NCI-H446 (cell line): ENCODE measurements at regions not wholly inside any gene's neighbourhood (a gene's known extent, or its start where the extent isn't known, plus 50 kb on each side); places are given as distances from the start of the nearest gene placed in this dataset.
"Not testable (repeated sequence)": the region's sequence is repeated elsewhere in the genome, so short reads cannot be mapped to it uniquely, and the experiment has no call there.

ENCODE experiments used
- DNase-seq, 2 experiments: peaks; one replicate each; lab custom pipeline; 2025; lab: John Stamatoyannopoulos, UW

GRCh38 chr1:222470252-222470805 lies 77.6 kb downstream of the HHIPL2 start:
- DNase-seq = not testable (repeated sequence)

GRCh38 chr1:222466150-222466865 lies 81.6 kb downstream of the HHIPL2 start:
- DNase-seq = no peak

GRCh38 chr1:222465211-222466041 lies 82.5 kb downstream of the HHIPL2 start:
- DNase-seq = peak; percentile 83 to 94

GRCh38 chr1:222464841-222465210 lies 83.1 kb downstream of the HHIPL2 start:
- DNase-seq = peak; percentile 44

GRCh38 chr1:222463059-222463730 lies 84.7 kb downstream of the HHIPL2 start:
- no peak for DNase-seq

- DNase-seq = no peak
These were observed 85.3 kb downstream of the HHIPL2 start for GRCh38 chr1:222462601-222463000.

- DNase-seq = no peak
These were observed 86.0 kb downstream of the HHIPL2 start for GRCh38 chr1:222461941-222462340.

- no peak for DNase-seq
These were observed 88.3 kb downstream of the HHIPL2 start for GRCh38 chr1:222459652-222460051.

- DNase-seq = no peak
These were observed 90.4 kb downstream of the HHIPL2 start for GRCh38 chr1:222457513-222457912.

GRCh38 chr1:222457084-222457483 lies 90.8 kb downstream of the HHIPL2 start:
- no peak for DNase-seq

- DNase-seq = peak; percentile 88 to 92
These were observed 92.6 kb downstream of the HHIPL2 start for GRCh38 chr1:222455188-222455879.

GRCh38 chr1:222454782-222455181 lies 93.1 kb downstream of the HHIPL2 start:
- no peak for DNase-seq

GRCh38 chr1:222454186-222454585 lies 93.7 kb downstream of the HHIPL2 start:
- DNase-seq = no peak

GRCh38 chr1:222452031-222452430 lies 95.9 kb downstream of the HHIPL2 start:
- DNase-seq = no peak

- DNase-seq = no peak
These were observed 104.3 kb downstream of the HHIPL2 start for GRCh38 chr1:222443566-222443965.

- DNase-seq = no peak
These were observed 106.8 kb downstream of the HHIPL2 start for GRCh38 chr1:222441066-222441465.

- no peak for DNase-seq
These were observed 123.1 kb downstream of the HHIPL2 start for GRCh38 chr1:222424826-222425225.

GRCh38 chr1:222421380-222421779 lies 126.5 kb downstream of the HHIPL2 start:
- DNase-seq = no peak

GRCh38 chr1:222420633-222421032 lies 127.3 kb downstream of the HHIPL2 start:
- DNase-seq = no peak

- DNase-seq = no peak
These were observed 129.2 kb downstream of the HHIPL2 start for GRCh38 chr1:222418654-222419053.

- no peak for DNase-seq
These were observed 130.6 kb downstream of the HHIPL2 start for GRCh38 chr1:222417264-222417663.
